GM23338 (cell line): ENCODE measurements at regions not wholly inside any gene's neighbourhood (a gene's known extent, or its start where the extent isn't known, plus 50 kb on each side); places are given as distances from the start of the nearest gene placed in this dataset.

Experiments
- ATAC-seq: fragments of 200-7000 bp; cut with Tn5 transposase; 3 replicates; pipeline ENCODE4 v1.9.1; 2020
- DNase-seq: peaks from one replicate; pipeline ENCODE4 v3.0.0-alpha.2; 2015; ENCODE audit warnings: low spot score
- H2AFZ ChIP-seq: fragments of 200-600 bp; sonication (generic); 2 replicates; pipeline ENCODE4 v1.8.0; 2016; ENCODE audit warnings: antibody characterized with exemption, mild to moderate bottlenecking, moderate library complexity
- H3F3A ChIP-seq: fragments of 200-600 bp; sonication (generic); replicated peaks from 2 replicates; pipeline ENCODE4 v1.8.0; 2017; ENCODE audit warnings: antibody characterized with exemption, mixed run types, low read depth
- H3K27ac ChIP-seq: fragments of 200-600 bp; sonication (generic); 2 replicates; pipeline ENCODE4 v1.6.1; 2016; ENCODE audit warnings: low read depth
- H3K27me3 ChIP-seq: fragments of 200-600 bp; sonication (generic); 2 replicates; pipeline ENCODE4 v1.8.0; 2016; ENCODE audit warnings: mild to moderate bottlenecking, mixed run types, moderate library complexity; ENCODE audit not compliant: insufficient read depth
- H3K36me3 ChIP-seq: fragments of 200-600 bp; sonication (generic); 2 replicates; pipeline ENCODE4 v1.8.0; 2016; ENCODE audit warnings: mild to moderate bottlenecking; ENCODE audit not compliant: insufficient read depth
- H3K4me1 ChIP-seq: fragments of 200-600 bp; sonication (generic); 2 replicates; pipeline ENCODE4 v1.8.0; 2016; ENCODE audit warnings: mild to moderate bottlenecking, moderate library complexity; ENCODE audit not compliant: insufficient read depth
- H3K4me2 ChIP-seq: fragments of 200-600 bp; sonication (generic); 2 replicates; pipeline ENCODE4 v1.7.1; 2017; ENCODE audit warnings: mixed run types
- H3K4me3 ChIP-seq: fragments of 200-600 bp; sonication (generic); 2 replicates; pipeline ENCODE4 v1.6.1; 2016; ENCODE audit warnings: mixed run types
- H3K79me2 ChIP-seq: fragments of 200-600 bp; sonication (generic); replicated peaks from 2 replicates; pipeline ENCODE4 v1.8.0; 2017; ENCODE audit warnings: mild to moderate bottlenecking; ENCODE audit not compliant: insufficient read depth
- H3K9me2 ChIP-seq: fragments of 200-600 bp; sonication (generic); 2 replicates; pipeline ENCODE4 v1.8.0; 2017; ENCODE audit not compliant: insufficient read depth
- H4K20me1 ChIP-seq: fragments of 200-600 bp; sonication (generic); replicated peaks from 2 replicates; pipeline ENCODE4 v1.8.0; 2017; ENCODE audit warnings: mild to moderate bottlenecking; ENCODE audit not compliant: insufficient read depth
- H3K27ac Mint-ChIP-seq: 2 replicates; pipeline ENCODE4 v1.8.0; 2020; ENCODE audit warnings: inconsistent platforms, mild to moderate bottlenecking, moderate library complexity, mixed read lengths
- H3K27me3 Mint-ChIP-seq: 3 replicates; pipeline ENCODE4 v1.8.0; 2022; ENCODE audit warnings: low read depth, mild to moderate bottlenecking, moderate library complexity, mixed read lengths, inconsistent platforms; ENCODE audit not compliant: insufficient read depth, poor library complexity
- H3K36me3 Mint-ChIP-seq: 3 replicates; pipeline ENCODE4 v1.8.0; 2021; ENCODE audit warnings: low read depth, mild to moderate bottlenecking, inconsistent platforms, moderate library complexity, mixed read lengths
- H3K4me1 Mint-ChIP-seq: 3 replicates; pipeline ENCODE4 v1.8.0; 2020; ENCODE audit warnings: mild to moderate bottlenecking, inconsistent platforms, mixed read lengths
- H3K4me3 Mint-ChIP-seq: 3 replicates; pipeline ENCODE4 v1.8.0; 2021; ENCODE audit warnings: moderate library complexity, mild to moderate bottlenecking, inconsistent platforms, mixed read lengths
- H3K9me3 Mint-ChIP-seq: 3 replicates; pipeline ENCODE4 v1.8.0; 2020; ENCODE audit warnings: moderate library complexity, mild to moderate bottlenecking, inconsistent platforms, mixed read lengths
- CREB1 ChIP-seq: fragments of 250-450 bp; sonication (Bioruptor Pico); IDR thresholded peaks from 2 replicates; pipeline ENCODE4 v1.5.0; 2020; ENCODE audit warnings: low read depth, mild to moderate bottlenecking, moderate library complexity
- EZH2 ChIP-seq: fragments of 200-600 bp; sonication (generic); IDR thresholded peaks from one replicate; pipeline ENCODE4 v1.8.0; 2017; ENCODE audit warnings: antibody characterized with exemption, mild to moderate bottlenecking, low read depth; ENCODE audit not compliant: unreplicated experiment
- EZH2phosphoT487 ChIP-seq: fragments of 200-600 bp; sonication (generic); IDR thresholded peaks from one replicate; pipeline ENCODE4 v1.8.1; 2018; ENCODE audit warnings: antibody characterized with exemption; ENCODE audit not compliant: unreplicated experiment
- NANOG ChIP-seq: IDR thresholded peaks from 2 replicates; pipeline ENCODE4 v1.6.1; 2016; ENCODE audit warnings: antibody characterized with exemption, borderline replicate concordance
- POLR2AphosphoS5 ChIP-seq: IDR thresholded peaks from 2 replicates; pipeline ENCODE4 v1.6.1; 2016; ENCODE audit warnings: antibody characterized with exemption, low read depth
- REST ChIP-seq: IDR thresholded peaks from one replicate; pipeline ENCODE4 v1.6.1; 2018; ENCODE audit warnings: antibody characterized with exemption; ENCODE audit not compliant: unreplicated experiment
- STAT1 ChIP-seq: IDR thresholded peaks from one replicate; pipeline ENCODE4 v1.6.1; 2016; ENCODE audit warnings: antibody characterized with exemption; ENCODE audit not compliant: unreplicated experiment
- ZNF114 ChIP-seq: fragments of 250-450 bp; sonication (Bioruptor Pico); IDR thresholded peaks from 2 replicates; pipeline ENCODE4 v1.5.0; 2020; ENCODE audit warnings: mild to moderate bottlenecking, moderate library complexity
- ZNF331 ChIP-seq: fragments of 250-450 bp; sonication (Bioruptor Pico); IDR thresholded peaks from 2 replicates; pipeline ENCODE4 v1.5.0; 2020; ENCODE audit warnings: low read depth, mild to moderate bottlenecking, moderate library complexity
- TF ChIP-seq, protein P1 (sequence below): fragments of 250-450 bp; sonication (Bioruptor Pico); IDR thresholded peaks from 2 replicates; pipeline ENCODE4 v1.5.0; 2020; ENCODE audit warnings: mild to moderate bottlenecking, moderate library complexity
- TF ChIP-seq, protein P2 (sequence below), 2 experiments: fragments of 200-600 bp in 1 of 2; sonication (generic) in 1 of 2; conservative IDR thresholded peaks; 2 replicates each; pipeline versions ENCODE4 v1.5.1 to v1.6.1; 2016 to 2017; ENCODE audit warnings: antibody characterized with exemption in 2 of 2, low read depth in 2 of 2, mild to moderate bottlenecking in 2 of 2, moderate library complexity in 1 of 2
- TF ChIP-seq, protein P3 (sequence below): IDR thresholded peaks from 2 replicates; pipeline ENCODE4 v1.6.1; 2016; ENCODE audit warnings: antibody characterized with exemption

DNA sequence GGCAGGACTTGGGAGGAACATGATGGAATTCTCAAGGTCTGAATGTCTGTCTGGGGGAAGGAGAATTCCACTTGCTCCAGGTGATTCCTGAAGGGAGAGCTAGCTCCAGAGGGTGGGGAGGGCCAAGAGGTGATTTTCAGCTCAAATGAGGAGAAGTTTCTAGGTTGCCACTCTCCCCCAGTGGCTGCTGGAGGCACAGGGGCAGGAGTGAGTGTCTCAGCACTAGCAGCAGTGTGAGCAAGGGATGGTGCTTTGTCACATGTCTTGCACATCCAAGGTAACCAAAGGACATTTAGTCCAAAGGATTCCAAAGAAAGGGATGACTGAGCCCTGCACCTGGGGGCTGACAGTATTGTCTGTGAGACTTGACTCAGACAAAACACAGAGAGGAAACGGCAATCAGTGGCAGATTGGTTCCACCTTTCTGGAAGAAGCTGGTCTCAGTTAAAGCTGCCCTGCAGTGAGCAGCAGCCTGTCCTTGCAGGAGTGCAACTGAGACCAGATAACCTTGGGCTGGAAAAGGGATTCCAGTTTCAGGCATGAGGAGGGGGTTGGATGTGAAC, 51.2 kb upstream of the PCBD1 start:
- Histone ChIP-seq H3F3A (no peaks in the 10 kb centered on the region), H4K20me1 (no peaks in the 10 kb centered on the region), H3K4me2 (no peak overlapping the region), H3K79me2 (no peaks in the 10 kb centered on the region), H3K27ac (no peak overlapping the region), H2AFZ (no peak overlapping the region), H3K9me2 (no peaks in the 10 kb centered on the region), H3K36me3 (no peaks in the 10 kb centered on the region), H3K4me3 (no peak overlapping the region), H3K27me3 (no peaks in the 10 kb centered on the region), H3K4me1 (no peaks in the 10 kb centered on the region)
- ATAC-seq = no peak
- H3K9me3 Mint-ChIP-seq = no peaks in the 10 kb centered on the region
- no peak overlapping the region for H3K4me3 Mint-ChIP-seq
- peaks cover 11% of the 10 kb centered on the region for H3K27me3 Mint-ChIP-seq
- no peaks in the 10 kb centered on the region for H3K36me3 Mint-ChIP-seq
- DNase-seq = no peak
- H3K27ac Mint-ChIP-seq = no peak overlapping the region; the same call in 1 of the 2 replicates
- H3K4me1 Mint-ChIP-seq = 0 out of 3 replicates have a peak, but pooled peaks cover 2% of the 10 kb centered on the region
- TF ChIP-seq POLR2AphosphoS5 = no peak
- TF ChIP-seq REST = no peak
- no peak for TF ChIP-seq EZH2
- TF ChIP-seq ZNF331 (CRISPR knock-in tag) = no peak
- no peak for TF ChIP-seq STAT1
- TF ChIP-seq CREB1 (CRISPR knock-in tag) = no peak
- no peak for TF ChIP-seq NANOG
- TF ChIP-seq ZNF114 (CRISPR knock-in tag) = no peak
- TF ChIP-seq, protein P1, sequence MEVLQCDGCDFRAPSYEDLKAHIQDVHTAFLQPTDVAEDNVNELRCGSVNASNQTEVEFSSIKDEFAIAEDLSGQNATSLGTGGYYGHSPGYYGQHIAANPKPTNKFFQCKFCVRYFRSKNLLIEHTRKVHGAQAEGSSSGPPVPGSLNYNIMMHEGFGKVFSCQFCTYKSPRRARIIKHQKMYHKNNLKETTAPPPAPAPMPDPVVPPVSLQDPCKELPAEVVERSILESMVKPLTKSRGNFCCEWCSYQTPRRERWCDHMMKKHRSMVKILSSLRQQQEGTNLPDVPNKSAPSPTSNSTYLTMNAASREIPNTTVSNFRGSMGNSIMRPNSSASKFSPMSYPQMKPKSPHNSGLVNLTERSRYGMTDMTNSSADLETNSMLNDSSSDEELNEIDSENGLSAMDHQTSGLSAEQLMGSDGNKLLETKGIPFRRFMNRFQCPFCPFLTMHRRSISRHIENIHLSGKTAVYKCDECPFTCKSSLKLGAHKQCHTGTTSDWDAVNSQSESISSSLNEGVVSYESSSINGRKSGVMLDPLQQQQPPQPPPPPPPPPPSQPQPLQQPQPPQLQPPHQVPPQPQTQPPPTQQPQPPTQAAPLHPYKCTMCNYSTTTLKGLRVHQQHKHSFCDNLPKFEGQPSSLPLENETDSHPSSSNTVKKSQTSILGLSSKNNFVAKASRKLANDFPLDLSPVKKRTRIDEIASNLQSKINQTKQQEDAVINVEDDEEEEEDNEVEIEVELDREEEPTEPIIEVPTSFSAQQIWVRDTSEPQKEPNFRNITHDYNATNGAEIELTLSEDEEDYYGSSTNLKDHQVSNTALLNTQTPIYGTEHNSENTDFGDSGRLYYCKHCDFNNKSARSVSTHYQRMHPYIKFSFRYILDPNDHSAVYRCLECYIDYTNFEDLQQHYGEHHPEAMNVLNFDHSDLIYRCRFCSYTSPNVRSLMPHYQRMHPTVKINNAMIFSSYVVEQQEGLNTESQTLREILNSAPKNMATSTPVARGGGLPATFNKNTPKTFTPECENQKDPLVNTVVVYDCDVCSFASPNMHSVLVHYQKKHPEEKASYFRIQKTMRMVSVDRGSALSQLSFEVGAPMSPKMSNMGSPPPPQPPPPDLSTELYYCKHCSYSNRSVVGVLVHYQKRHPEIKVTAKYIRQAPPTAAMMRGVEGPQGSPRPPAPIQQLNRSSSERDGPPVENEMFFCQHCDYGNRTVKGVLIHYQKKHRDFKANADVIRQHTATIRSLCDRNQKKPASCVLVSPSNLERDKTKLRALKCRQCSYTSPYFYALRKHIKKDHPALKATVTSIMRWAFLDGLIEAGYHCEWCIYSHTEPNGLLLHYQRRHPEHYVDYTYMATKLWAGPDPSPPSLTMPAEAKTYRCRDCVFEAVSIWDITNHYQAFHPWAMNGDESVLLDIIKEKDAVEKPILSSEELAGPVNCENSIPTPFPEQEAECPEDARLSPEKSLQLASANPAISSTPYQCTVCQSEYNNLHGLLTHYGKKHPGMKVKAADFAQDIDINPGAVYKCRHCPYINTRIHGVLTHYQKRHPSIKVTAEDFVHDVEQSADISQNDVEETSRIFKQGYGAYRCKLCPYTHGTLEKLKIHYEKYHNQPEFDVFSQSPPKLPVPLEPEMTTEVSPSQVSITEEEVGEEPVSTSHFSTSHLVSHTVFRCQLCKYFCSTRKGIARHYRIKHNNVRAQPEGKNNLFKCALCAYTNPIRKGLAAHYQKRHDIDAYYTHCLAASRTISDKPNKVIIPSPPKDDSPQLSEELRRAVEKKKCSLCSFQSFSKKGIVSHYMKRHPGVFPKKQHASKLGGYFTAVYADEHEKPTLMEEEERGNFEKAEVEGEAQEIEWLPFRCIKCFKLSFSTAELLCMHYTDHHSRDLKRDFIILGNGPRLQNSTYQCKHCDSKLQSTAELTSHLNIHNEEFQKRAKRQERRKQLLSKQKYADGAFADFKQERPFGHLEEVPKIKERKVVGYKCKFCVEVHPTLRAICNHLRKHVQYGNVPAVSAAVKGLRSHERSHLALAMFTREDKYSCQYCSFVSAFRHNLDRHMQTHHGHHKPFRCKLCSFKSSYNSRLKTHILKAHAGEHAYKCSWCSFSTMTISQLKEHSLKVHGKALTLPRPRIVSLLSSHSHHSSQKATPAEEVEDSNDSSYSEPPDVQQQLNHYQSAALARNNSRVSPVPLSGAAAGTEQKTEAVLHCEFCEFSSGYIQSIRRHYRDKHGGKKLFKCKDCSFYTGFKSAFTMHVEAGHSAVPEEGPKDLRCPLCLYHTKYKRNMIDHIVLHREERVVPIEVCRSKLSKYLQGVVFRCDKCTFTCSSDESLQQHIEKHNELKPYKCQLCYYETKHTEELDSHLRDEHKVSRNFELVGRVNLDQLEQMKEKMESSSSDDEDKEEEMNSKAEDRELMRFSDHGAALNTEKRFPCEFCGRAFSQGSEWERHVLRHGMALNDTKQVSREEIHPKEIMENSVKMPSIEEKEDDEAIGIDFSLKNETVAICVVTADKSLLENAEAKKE = no peak
- TF ChIP-seq, protein P2, sequence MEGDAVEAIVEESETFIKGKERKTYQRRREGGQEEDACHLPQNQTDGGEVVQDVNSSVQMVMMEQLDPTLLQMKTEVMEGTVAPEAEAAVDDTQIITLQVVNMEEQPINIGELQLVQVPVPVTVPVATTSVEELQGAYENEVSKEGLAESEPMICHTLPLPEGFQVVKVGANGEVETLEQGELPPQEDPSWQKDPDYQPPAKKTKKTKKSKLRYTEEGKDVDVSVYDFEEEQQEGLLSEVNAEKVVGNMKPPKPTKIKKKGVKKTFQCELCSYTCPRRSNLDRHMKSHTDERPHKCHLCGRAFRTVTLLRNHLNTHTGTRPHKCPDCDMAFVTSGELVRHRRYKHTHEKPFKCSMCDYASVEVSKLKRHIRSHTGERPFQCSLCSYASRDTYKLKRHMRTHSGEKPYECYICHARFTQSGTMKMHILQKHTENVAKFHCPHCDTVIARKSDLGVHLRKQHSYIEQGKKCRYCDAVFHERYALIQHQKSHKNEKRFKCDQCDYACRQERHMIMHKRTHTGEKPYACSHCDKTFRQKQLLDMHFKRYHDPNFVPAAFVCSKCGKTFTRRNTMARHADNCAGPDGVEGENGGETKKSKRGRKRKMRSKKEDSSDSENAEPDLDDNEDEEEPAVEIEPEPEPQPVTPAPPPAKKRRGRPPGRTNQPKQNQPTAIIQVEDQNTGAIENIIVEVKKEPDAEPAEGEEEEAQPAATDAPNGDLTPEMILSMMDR (conservative IDR thresholded peaks at IDR 0.05; ENCODE audit: low read depth in 2 of 2) = no peak
- TF ChIP-seq EZH2phosphoT487 = no peak
- TF ChIP-seq, protein P3, sequence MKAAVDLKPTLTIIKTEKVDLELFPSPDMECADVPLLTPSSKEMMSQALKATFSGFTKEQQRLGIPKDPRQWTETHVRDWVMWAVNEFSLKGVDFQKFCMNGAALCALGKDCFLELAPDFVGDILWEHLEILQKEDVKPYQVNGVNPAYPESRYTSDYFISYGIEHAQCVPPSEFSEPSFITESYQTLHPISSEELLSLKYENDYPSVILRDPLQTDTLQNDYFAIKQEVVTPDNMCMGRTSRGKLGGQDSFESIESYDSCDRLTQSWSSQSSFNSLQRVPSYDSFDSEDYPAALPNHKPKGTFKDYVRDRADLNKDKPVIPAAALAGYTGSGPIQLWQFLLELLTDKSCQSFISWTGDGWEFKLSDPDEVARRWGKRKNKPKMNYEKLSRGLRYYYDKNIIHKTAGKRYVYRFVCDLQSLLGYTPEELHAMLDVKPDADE = no peak
